ENCODE measurements at regions not wholly inside any gene's neighbourhood (a gene's known extent, or its start where the extent isn't known, plus 50 kb on each side); places are given as distances from the start of the nearest gene placed in this dataset.

- TF ChIP-seq POLR2AphosphoS5 (IDR thresholded peaks at IDR 0.05) = no peak
- TF ChIP-seq CTCF (IDR thresholded peaks at IDR 0.05) = no peak
Measured at GRCh38 chr2:220163486-220163885, 536.1 kb downstream of the SLC4A3 start.
